Kidney (tissue), 13 donors: ENCODE measurements at regions not wholly inside any gene's neighbourhood (a gene's known extent, or its start where the extent isn't known, plus 50 kb on each side); places are given as distances from the start of the nearest gene placed in this dataset.

Experiments used
- DNase-seq, 5 donors: peaks; one replicate each; pipeline ENCODE4 v3.0.0-alpha.2; 2013 to 2020
- FAIRE-seq: peaks from 2 replicates; lab custom pipeline; 2012; peaks lifted over from hg19 to GRCh38; lab: Jason Lieb, UNC
- H3K27ac ChIP-seq, 2 donors: one replicate each; pipeline ENCODE4 v1.7.0; 2013; ENCODE audit warnings: low read depth in 2 of 2, low read length in 2 of 2, inconsistent platforms in 1 of 2
- H3K27me3 ChIP-seq: one replicate; pipeline ENCODE4 v1.7.1; 2013; ENCODE audit warnings: low read length, inconsistent platforms; ENCODE audit not compliant: control insufficient read depth, insufficient read depth
- H3K36me3 ChIP-seq, 3 donors: one replicate each; pipeline versions ENCODE4 v1.7.0 to v1.7.1; 2013; ENCODE audit warnings: low read length in 3 of 3, control low read depth in 1 of 3, inconsistent platforms in 1 of 3; ENCODE audit not compliant: insufficient read depth in 3 of 3, control insufficient read depth in 2 of 3
- H3K4me1 ChIP-seq, 3 donors: one replicate each; pipeline versions ENCODE4 v1.7.0 to v1.7.1; 2013; ENCODE audit warnings: low read length in 3 of 3, inconsistent platforms in 1 of 3, low read depth in 1 of 3; ENCODE audit not compliant: control insufficient read depth in 2 of 3, insufficient read depth in 2 of 3
- H3K4me3 ChIP-seq, 3 donors: one replicate each; pipeline versions ENCODE4 v1.7.0 to v1.8.1; 2013; ENCODE audit warnings: low read length in 3 of 3, control low read depth in 1 of 3, inconsistent platforms in 1 of 3
- H3K9ac ChIP-seq, 3 donors: one replicate each; pipeline versions ENCODE4 v1.7.0 to v1.7.1; 2013; ENCODE audit warnings: low read length in 3 of 3, control low read depth in 1 of 3, inconsistent platforms in 1 of 3
- H3K9me3 ChIP-seq, 3 donors: one replicate each; pipeline versions ENCODE4 v1.7.0 to v1.7.1; 2013; ENCODE audit warnings: low read length in 3 of 3, control low read depth in 1 of 3, inconsistent platforms in 1 of 3; ENCODE audit not compliant: control insufficient read depth in 2 of 3, insufficient read depth in 1 of 3
- CTCF ChIP-seq: IDR thresholded peaks from 3 replicates; pipeline ENCODE4 v1.5.1; 2012; ENCODE audit warnings: mild to moderate bottlenecking, moderate library complexity, borderline replicate concordance; ENCODE audit not compliant: insufficient read depth; ENCODE audit errors: extremely low read depth
- intact Hi-C: fragments of 100-400 bp; cut with DNase I; formaldehyde crosslinking; loops from one replicate; pipeline ENCODE4 v1.11.1; 2022
- donor health status: control.
- donor health status: control.
- donor health status: control.
- donor health status: control.
- donor health status: control.
- donor health status: DM: yes; HTN: yes; CAD: no.
- donor health status: Normal renal cell carcinoma (clear cell type).

GRCh38 chr2:59791004-59791618 lies 762.3 kb downstream of the BCL11A start:
- H3K4me1 ChIP-seq, result no peaks in the 10 kb centered on the region
- H3K9ac ChIP-seq, result no peak overlapping the region
- no peak for DNase-seq
- TF ChIP-seq CTCF, result no peak
- H3K36me3 ChIP-seq, result no peaks in the 10 kb centered on the region
- no peaks in the 10 kb centered on the region for H3K27me3 ChIP-seq
- H3K9me3 ChIP-seq, result peaks cover 0 to 13% (median 2%) of the 10 kb centered on the region in 3 donors
- H3K27ac ChIP-seq, result no peak overlapping the region
- no peak overlapping the region for H3K4me3 ChIP-seq
- intact Hi-C loops, result no loop called here
- FAIRE-seq, result no peak

- H3K27ac ChIP-seq, result no peak overlapping the region
- FAIRE-seq (no peak), DNase-seq (no peak)
- no peak overlapping the region for H3K9ac ChIP-seq
- peaks cover 0 to 13% (median 2%) of the 10 kb centered on the region in 3 donors for H3K9me3 ChIP-seq
- H3K4me1 ChIP-seq, result no peaks in the 10 kb centered on the region
- no peak overlapping the region for H3K4me3 ChIP-seq
- TF ChIP-seq CTCF, result no peak
- no peaks in the 10 kb centered on the region for H3K36me3 ChIP-seq
- intact Hi-C loops, result no loop called here
- H3K27me3 ChIP-seq, result no peaks in the 10 kb centered on the region
These were observed 763.1 kb downstream of the BCL11A start for GRCh38 chr2:59790186-59791003.

GRCh38 chr2:59789523-59789922 lies 763.9 kb downstream of the BCL11A start:
- Histone ChIP-seq H3K36me3 (no peaks in the 10 kb centered on the region), H3K4me1 (no peaks in the 10 kb centered on the region), H3K9me3 (peaks cover 0 to 12% (median 2%) of the 10 kb centered on the region in 3 donors), H3K27me3 (no peaks in the 10 kb centered on the region), H3K4me3 (no peak overlapping the region), H3K27ac (no peak overlapping the region), H3K9ac (no peak overlapping the region)
- DNase-seq (no peak), FAIRE-seq (no peak)
- no peak for TF ChIP-seq CTCF
- intact Hi-C loops, result no loop called here
